GM23338 (cell line): ENCODE measurements at regions not wholly inside any gene's neighbourhood (a gene's known extent, or its start where the extent isn't known, plus 50 kb on each side); places are given as distances from the start of the nearest gene placed in this dataset.

Experiments used
- CREB1 ChIP-seq: fragments of 250-450 bp; sonication (Bioruptor Pico); IDR thresholded peaks from 2 replicates; pipeline ENCODE4 v1.5.0; 2020; ENCODE audit warnings: low read depth, mild to moderate bottlenecking, moderate library complexity
- CTCF ChIP-seq, 2 experiments: fragments of 200-600 bp in 1 of 2; sonication (generic) in 1 of 2; conservative IDR thresholded peaks; 2 replicates each; pipeline versions ENCODE4 v1.5.1 to v1.6.1; 2016 to 2017; ENCODE audit warnings: antibody characterized with exemption in 2 of 2, low read depth in 2 of 2, mild to moderate bottlenecking in 2 of 2, moderate library complexity in 1 of 2
- ETS1 ChIP-seq: IDR thresholded peaks from 2 replicates; pipeline ENCODE4 v1.6.1; 2016; ENCODE audit warnings: antibody characterized with exemption
- EZH2 ChIP-seq: fragments of 200-600 bp; sonication (generic); IDR thresholded peaks from one replicate; pipeline ENCODE4 v1.8.0; 2017; ENCODE audit warnings: antibody characterized with exemption, mild to moderate bottlenecking, low read depth; ENCODE audit not compliant: unreplicated experiment
- EZH2phosphoT487 ChIP-seq: fragments of 200-600 bp; sonication (generic); IDR thresholded peaks from one replicate; pipeline ENCODE4 v1.8.1; 2018; ENCODE audit warnings: antibody characterized with exemption; ENCODE audit not compliant: unreplicated experiment
- JUNB ChIP-seq: IDR thresholded peaks from one replicate; pipeline ENCODE4 v1.6.1; 2016; ENCODE audit warnings: antibody characterized with exemption; ENCODE audit not compliant: unreplicated experiment
- POLR2AphosphoS5 ChIP-seq: IDR thresholded peaks from 2 replicates; pipeline ENCODE4 v1.6.1; 2016; ENCODE audit warnings: antibody characterized with exemption, low read depth
- REST ChIP-seq: IDR thresholded peaks from one replicate; pipeline ENCODE4 v1.6.1; 2018; ENCODE audit warnings: antibody characterized with exemption; ENCODE audit not compliant: unreplicated experiment

GRCh38 chr6:160851031-160851430 lies 140.5 kb upstream of the MAP3K4 start:
- TF ChIP-seq CTCF (conservative IDR thresholded peaks at IDR 0.05; ENCODE audit: low read depth in 2 of 2) (no peak), JUNB (no peak), EZH2 (no peak), REST (no peak), POLR2AphosphoS5 (no peak), ETS1 (no peak), EZH2phosphoT487 (no peak), CREB1 (CRISPR knock-in tag) (no peak)
